ENCODE measurements at regions not wholly inside any gene's neighbourhood (a gene's known extent, or its start where the extent isn't known, plus 50 kb on each side); places are given as distances from the start of the nearest gene placed in this dataset.
"Not testable (repeated sequence)": the region's sequence is repeated elsewhere in the genome, so short reads cannot be mapped to it uniquely, and the experiment has no call there.

GRCh38 chr6:85128781-85129180, 321.1 kb upstream of the NT5E start:
- no peak for DNase-seq (ENCODE audit: low read depth, low spot score)

- DNase-seq (ENCODE audit: low read depth, low spot score): not testable (repeated sequence)
These were observed 321.6 kb upstream of the NT5E start for GRCh38 chr6:85128256-85128655.

- DNase-seq (ENCODE audit: low read depth, low spot score): no peak
These were observed 322.1 kb upstream of the NT5E start for GRCh38 chr6:85127696-85128243.

GRCh38 chr6:85127168-85127498, 322.8 kb upstream of the NT5E start:
- no peak for DNase-seq (ENCODE audit: low read depth, low spot score)

- no peak for DNase-seq (ENCODE audit: low read depth, low spot score)
These were observed 323.3 kb upstream of the NT5E start for GRCh38 chr6:85126485-85127167.

- no peak for DNase-seq (ENCODE audit: low read depth, low spot score)
These were observed 324.4 kb upstream of the NT5E start for GRCh38 chr6:85125526-85125925.

GRCh38 chr6:85124472-85125354, 325.2 kb upstream of the NT5E start:
- DNase-seq (ENCODE audit: low read depth, low spot score): no peak

- no peak for DNase-seq (ENCODE audit: low read depth, low spot score)
These were observed 328.7 kb upstream of the NT5E start for GRCh38 chr6:85121158-85121557.

GRCh38 chr6:85118652-85119235, 331.1 kb upstream of the NT5E start:
- DNase-seq (ENCODE audit: low read depth, low spot score): no peak

- no peak for DNase-seq (ENCODE audit: low read depth, low spot score)
These were observed 331.6 kb upstream of the NT5E start for GRCh38 chr6:85118233-85118632.

- no peak for DNase-seq (ENCODE audit: low read depth, low spot score)
These were observed 333.4 kb upstream of the NT5E start for GRCh38 chr6:85116475-85116874.

- DNase-seq (ENCODE audit: low read depth, low spot score): no peak
These were observed 334.0 kb upstream of the NT5E start for GRCh38 chr6:85115876-85116275.

- DNase-seq (ENCODE audit: low read depth, low spot score): no peak
These were observed 334.5 kb upstream of the NT5E start for GRCh38 chr6:85115376-85115775.

GRCh38 chr6:85114581-85114935, 335.3 kb upstream of the NT5E start:
- no peak for DNase-seq (ENCODE audit: low read depth, low spot score)

GRCh38 chr6:85113934-85114580, 335.8 kb upstream of the NT5E start:
- DNase-seq (ENCODE audit: low read depth, low spot score): no peak

GRCh38 chr6:85112540-85112939, 337.3 kb upstream of the NT5E start:
- DNase-seq (ENCODE audit: low read depth, low spot score): no peak

- DNase-seq (ENCODE audit: low read depth, low spot score): no peak
These were observed 338.3 kb upstream of the NT5E start for GRCh38 chr6:85111481-85112011.

- no peak for DNase-seq (ENCODE audit: low read depth, low spot score)
These were observed 338.9 kb upstream of the NT5E start for GRCh38 chr6:85110943-85111342.

- DNase-seq (ENCODE audit: low read depth, low spot score): no peak
These were observed 342.2 kb upstream of the NT5E start for GRCh38 chr6:85107701-85108100.

GRCh38 chr6:85096976-85097375, 332.6 kb upstream of the TBX18 start:
- DNase-seq (ENCODE audit: low read depth, low spot score): no peak

GRCh38 chr6:85092226-85092625, 327.8 kb upstream of the TBX18 start:
- DNase-seq (ENCODE audit: low read depth, low spot score): no peak

- DNase-seq (ENCODE audit: low read depth, low spot score): no peak
These were observed 324.9 kb upstream of the TBX18 start for GRCh38 chr6:85089255-85089654.

All from activated naive CD8-positive, alpha-beta T cell treated with anti-CD3 and anti-CD28 coated beads, Interleukin-2, amount 50 U/mL, for 16 hours (primary cell).